ENCODE measurements at regions not wholly inside any gene's neighbourhood (a gene's known extent, or its start where the extent isn't known, plus 50 kb on each side); places are given as distances from the start of the nearest gene placed in this dataset.

- no peak for TF ChIP-seq CTCF (IDR thresholded peaks at IDR 0.05)
- H3K27me3 ChIP-seq: no peaks in the 10 kb centered on the region
- H3K27ac ChIP-seq: no peak overlapping the region
- H3K4me1 ChIP-seq: peaks cover 0 to 28% of the 10 kb centered on the region in 2 donors
- no peaks in the 10 kb centered on the region for H3K9me3 ChIP-seq
- DNase-seq (ENCODE audit: low spot score): no peak
- no peak overlapping the region for H3K4me3 ChIP-seq
- no peaks in the 10 kb centered on the region for H3K36me3 ChIP-seq
Observed at GRCh38 chr3:72386327-72387000, 461.8 kb downstream of the SHQ1 start.

DNA sequence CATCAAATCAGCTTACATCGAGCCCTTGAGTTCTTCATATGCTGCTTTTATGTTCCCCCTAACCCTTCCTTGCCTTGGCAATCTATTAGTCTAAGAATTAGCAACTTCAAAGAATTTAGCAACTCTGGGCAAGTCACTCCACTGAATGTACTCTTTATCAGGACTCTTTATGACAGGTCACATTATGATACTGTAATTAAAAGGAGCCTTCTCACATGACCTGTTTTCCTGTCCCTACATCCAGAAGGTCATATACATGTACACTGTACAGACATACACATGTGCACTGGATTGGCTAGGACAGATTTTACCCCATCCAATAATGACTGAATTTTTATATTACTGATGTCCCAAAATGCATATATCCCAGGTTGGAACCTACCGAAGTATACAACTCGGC lies 463.1 kb downstream of the SHQ1 start:
- no peaks in the 10 kb centered on the region for H3K9me3 ChIP-seq
- H3K27me3 ChIP-seq: no peaks in the 10 kb centered on the region
- peaks cover 0 to 28% of the 10 kb centered on the region in 2 donors for H3K4me1 ChIP-seq
- TF ChIP-seq CTCF (IDR thresholded peaks at IDR 0.05): no peak
- no peak for DNase-seq (ENCODE audit: low spot score)
- H3K27ac ChIP-seq: no peak overlapping the region
- no peaks in the 10 kb centered on the region for H3K36me3 ChIP-seq
- no peak overlapping the region for H3K4me3 ChIP-seq

- DNase-seq (ENCODE audit: low spot score): no peak
- Histone ChIP-seq H3K4me1 (peaks cover 0 to 33% of the 10 kb centered on the region in 2 donors), H3K9me3 (no peaks in the 10 kb centered on the region), H3K27ac (no peak overlapping the region), H3K36me3 (no peaks in the 10 kb centered on the region), H3K27me3 (no peaks in the 10 kb centered on the region), H3K4me3 (no peak overlapping the region)
- TF ChIP-seq CTCF (IDR thresholded peaks at IDR 0.05): no peak
Observed at GRCh38 chr3:72384602-72385001, 463.6 kb downstream of the SHQ1 start.

- Histone ChIP-seq H3K27me3 (no peaks in the 10 kb centered on the region), H3K9me3 (no peaks in the 10 kb centered on the region), H3K36me3 (peaks cover 1% of the 10 kb centered on the region), H3K4me1 (peaks cover 0 to 35% of the 10 kb centered on the region in 2 donors), H3K4me3 (no peak overlapping the region), H3K27ac (no peak overlapping the region)
- no peak for TF ChIP-seq CTCF (IDR thresholded peaks at IDR 0.05)
- DNase-seq (ENCODE audit: low spot score): no peak
Observed at GRCh38 chr3:72383883-72384282, 464.4 kb downstream of the SHQ1 start.

DNA sequence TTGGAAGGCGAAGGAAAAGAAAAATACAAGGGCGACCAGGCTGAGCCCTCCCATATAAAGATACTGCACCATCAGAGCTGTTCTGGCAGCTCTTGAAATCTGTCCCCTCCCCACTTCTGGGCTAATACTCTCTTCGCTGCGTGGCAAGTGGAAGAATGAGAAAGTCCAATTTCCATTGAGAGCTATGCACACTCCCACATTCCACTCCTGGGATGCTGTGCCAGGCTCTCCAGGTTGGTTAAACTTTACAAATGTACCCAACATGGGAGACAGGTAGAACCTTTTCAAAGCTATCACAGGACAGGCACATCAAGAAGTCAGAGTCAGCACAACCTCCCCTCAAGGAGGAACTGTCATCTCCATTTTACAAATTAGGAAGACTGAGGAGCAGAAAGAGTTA lies 465.0 kb downstream of the SHQ1 start:
- TF ChIP-seq CTCF (IDR thresholded peaks at IDR 0.05): no peak
- DNase-seq (ENCODE audit: low spot score): no peak
- Histone ChIP-seq H3K4me1 (peaks cover 0 to 35% of the 10 kb centered on the region in 2 donors), H3K36me3 (peaks cover 8% of the 10 kb centered on the region), H3K27me3 (no peaks in the 10 kb centered on the region), H3K9me3 (no peaks in the 10 kb centered on the region), H3K4me3 (no peak overlapping the region), H3K27ac (no peak overlapping the region)

GRCh38 chr3:72382460-72382859 lies 465.8 kb downstream of the SHQ1 start:
- no peak for TF ChIP-seq CTCF (IDR thresholded peaks at IDR 0.05)
- Histone ChIP-seq H3K36me3 (peaks cover 15% of the 10 kb centered on the region), H3K4me1 (peaks cover 0 to 35% of the 10 kb centered on the region in 2 donors), H3K27ac (no peak overlapping the region), H3K4me3 (no peak overlapping the region), H3K27me3 (no peaks in the 10 kb centered on the region), H3K9me3 (no peaks in the 10 kb centered on the region)
- DNase-seq (ENCODE audit: low spot score): no peak

All from right atrium auricular region (tissue), 2 donors.